ENCODE measurements at regions not wholly inside any gene's neighbourhood (a gene's known extent, or its start where the extent isn't known, plus 50 kb on each side); places are given as distances from the start of the nearest gene placed in this dataset.

GRCh38 chr1:209529233-209529632, 54.3 kb upstream of the CAMK1G start:
- TF ChIP-seq SIN3A (IDR thresholded peaks at IDR 0.05; ENCODE audit: borderline replicate concordance, insufficient read depth, low read length) (no peak), POLR2AphosphoS5 (IDR thresholded peaks at IDR 0.05; ENCODE audit: low read depth, low read length) (no peak), TAF1 (IDR thresholded peaks at IDR 0.05; ENCODE audit: borderline replicate concordance, insufficient read depth, low read length) (no peak)
- TF ChIP-seq, protein P1, sequence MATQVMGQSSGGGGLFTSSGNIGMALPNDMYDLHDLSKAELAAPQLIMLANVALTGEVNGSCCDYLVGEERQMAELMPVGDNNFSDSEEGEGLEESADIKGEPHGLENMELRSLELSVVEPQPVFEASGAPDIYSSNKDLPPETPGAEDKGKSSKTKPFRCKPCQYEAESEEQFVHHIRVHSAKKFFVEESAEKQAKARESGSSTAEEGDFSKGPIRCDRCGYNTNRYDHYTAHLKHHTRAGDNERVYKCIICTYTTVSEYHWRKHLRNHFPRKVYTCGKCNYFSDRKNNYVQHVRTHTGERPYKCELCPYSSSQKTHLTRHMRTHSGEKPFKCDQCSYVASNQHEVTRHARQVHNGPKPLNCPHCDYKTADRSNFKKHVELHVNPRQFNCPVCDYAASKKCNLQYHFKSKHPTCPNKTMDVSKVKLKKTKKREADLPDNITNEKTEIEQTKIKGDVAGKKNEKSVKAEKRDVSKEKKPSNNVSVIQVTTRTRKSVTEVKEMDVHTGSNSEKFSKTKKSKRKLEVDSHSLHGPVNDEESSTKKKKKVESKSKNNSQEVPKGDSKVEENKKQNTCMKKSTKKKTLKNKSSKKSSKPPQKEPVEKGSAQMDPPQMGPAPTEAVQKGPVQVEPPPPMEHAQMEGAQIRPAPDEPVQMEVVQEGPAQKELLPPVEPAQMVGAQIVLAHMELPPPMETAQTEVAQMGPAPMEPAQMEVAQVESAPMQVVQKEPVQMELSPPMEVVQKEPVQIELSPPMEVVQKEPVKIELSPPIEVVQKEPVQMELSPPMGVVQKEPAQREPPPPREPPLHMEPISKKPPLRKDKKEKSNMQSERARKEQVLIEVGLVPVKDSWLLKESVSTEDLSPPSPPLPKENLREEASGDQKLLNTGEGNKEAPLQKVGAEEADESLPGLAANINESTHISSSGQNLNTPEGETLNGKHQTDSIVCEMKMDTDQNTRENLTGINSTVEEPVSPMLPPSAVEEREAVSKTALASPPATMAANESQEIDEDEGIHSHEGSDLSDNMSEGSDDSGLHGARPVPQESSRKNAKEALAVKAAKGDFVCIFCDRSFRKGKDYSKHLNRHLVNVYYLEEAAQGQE (IDR thresholded peaks at IDR 0.05; ENCODE audit: insufficient read depth in 1 of 2, low read depth in 2 of 2, low read length in 2 of 2) = no peak

DNA sequence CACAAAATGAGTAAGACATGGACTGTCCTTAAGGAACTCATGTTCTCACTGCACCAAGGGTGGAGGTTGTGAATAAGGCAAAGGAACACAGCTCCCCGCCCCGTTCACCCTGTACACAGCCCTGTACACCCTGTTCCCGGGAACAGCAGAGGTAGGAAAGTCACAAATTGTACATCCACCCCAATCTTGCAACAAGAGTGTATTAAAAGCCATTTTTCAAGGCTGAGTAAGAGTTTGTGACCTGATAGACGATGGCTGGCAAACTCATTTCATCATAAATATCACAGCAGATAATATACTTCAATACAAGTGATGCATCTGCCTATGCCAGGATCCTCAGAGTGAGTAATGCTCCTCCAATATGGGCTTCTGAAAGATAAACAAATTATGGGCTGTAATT, 52.5 kb upstream of the CAMK1G start:
- no peak for TF ChIP-seq POLR2AphosphoS5 (IDR thresholded peaks at IDR 0.05; ENCODE audit: low read depth, low read length)

DNA sequence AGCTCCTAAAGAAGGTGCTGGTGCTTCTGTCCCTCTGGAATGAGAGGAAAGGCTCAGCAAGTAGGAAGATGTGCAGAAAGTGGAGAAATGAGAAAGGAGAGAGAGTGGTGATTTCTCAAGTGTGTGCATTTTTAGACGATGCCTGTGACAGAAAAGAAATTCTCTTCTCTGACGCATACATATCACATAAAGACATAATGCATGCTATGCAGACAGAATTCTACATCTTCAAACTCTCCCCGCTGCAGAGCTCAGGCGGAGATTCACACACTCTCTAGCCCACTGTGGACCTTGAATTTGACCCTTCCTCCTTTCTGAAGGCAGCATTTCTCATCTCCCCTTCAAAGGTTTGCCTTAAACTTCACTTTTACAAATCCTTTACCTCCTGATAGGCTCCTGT, 52.0 kb upstream of the CAMK1G start:
- TF ChIP-seq SIN3A (IDR thresholded peaks at IDR 0.05; ENCODE audit: borderline replicate concordance, insufficient read depth, low read length) (no peak), POLR2AphosphoS5 (IDR thresholded peaks at IDR 0.05; ENCODE audit: low read depth, low read length) (no peak), TAF1 (IDR thresholded peaks at IDR 0.05; ENCODE audit: borderline replicate concordance, insufficient read depth, low read length) (no peak), FOXP2 (optimal IDR thresholded peaks at IDR 0.05; ENCODE audit: borderline replicate concordance, extremely low read depth, extremely low read length, insufficient read depth) (no peak)
- TF ChIP-seq, protein P1 (IDR thresholded peaks at IDR 0.05; ENCODE audit: insufficient read depth in 1 of 2, low read depth in 2 of 2, low read length in 2 of 2) = no peak

Data from PFSK-1 (cell line).